ENCODE measurements at regions not wholly inside any gene's neighbourhood (a gene's known extent, or its start where the extent isn't known, plus 50 kb on each side); places are given as distances from the start of the nearest gene placed in this dataset.

DNA sequence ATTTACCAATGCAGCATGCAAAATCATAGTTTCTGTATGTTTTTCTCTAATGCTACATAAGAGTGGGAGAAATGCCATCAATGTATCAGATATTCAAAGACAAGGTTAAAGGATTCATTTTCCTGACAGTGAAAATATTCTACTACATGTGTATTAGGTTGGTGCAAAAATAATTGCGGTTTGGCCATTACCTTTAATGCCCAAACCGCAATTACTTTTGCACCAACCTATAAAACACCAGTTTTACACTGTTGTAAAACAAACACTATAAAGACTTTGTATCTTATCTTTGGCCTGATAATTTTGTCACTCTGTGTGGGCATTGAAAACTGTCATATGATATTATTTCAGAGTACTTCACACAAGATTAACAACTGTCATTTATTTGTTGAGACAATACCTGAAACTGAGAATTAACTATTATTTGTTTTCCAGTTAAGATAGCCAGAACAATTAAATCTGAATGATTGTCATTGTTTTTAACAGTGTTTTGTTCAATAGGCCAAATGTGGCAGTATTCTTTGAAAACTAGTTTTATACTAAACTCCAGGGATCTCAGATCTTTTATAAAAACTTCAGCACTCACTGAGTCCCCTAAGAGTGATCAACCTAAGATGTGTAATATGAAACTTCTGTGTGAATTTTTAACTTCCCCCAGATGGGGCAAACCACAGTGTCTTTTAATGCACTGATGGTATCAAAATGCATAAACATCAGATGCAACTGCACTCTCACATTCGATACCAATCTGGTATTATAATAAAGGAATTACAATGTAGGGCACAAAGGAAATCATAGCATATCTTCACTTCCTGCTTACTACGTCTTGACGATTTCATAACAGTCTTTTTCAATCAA lies 53.8 kb upstream of the FBN2 start:
- no peak for DNase-seq (ENCODE audit: low spot score)

DNA sequence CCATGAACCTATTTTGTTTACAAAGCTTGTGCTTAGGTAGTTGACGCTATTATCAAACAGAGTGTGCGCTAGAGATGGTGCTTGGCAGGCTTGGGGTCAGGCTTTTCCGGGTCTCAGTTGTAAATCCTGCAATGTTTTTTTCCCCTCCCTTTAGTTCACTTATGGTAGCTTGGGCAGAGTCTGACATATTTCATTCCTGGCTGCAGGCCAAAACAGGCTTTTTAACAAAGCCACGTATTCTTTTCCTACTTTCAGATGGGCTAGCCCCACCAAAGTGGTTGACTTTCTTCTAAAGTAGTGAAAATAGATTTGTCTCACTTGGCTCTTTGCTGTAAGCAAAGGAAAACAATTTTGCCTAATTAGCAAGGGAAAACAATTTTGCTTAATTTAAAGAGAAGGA lies 58.0 kb upstream of the FBN2 start:
- DNase-seq (ENCODE audit: low spot score): no peak

DNA sequence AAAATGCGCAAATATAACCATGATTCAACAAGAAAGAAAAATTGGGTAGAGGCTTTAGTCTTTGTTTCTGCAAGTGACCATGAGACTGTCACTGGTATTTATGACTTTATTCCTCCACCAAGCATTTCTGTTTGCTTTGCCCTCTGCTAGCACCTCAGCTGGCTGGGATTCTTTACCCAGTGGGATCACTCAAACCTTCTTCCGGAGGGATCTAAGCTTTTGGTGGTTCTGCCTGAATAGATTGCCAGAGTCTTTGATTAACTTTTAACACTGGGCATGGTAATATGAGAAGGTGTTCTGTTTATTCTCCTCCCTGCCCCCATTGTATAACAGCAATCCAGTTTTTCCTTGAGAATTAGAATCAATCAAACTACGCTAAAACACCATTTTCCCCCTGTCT lies 59.1 kb upstream of the FBN2 start:
- no peak for DNase-seq (ENCODE audit: low spot score)

DNA sequence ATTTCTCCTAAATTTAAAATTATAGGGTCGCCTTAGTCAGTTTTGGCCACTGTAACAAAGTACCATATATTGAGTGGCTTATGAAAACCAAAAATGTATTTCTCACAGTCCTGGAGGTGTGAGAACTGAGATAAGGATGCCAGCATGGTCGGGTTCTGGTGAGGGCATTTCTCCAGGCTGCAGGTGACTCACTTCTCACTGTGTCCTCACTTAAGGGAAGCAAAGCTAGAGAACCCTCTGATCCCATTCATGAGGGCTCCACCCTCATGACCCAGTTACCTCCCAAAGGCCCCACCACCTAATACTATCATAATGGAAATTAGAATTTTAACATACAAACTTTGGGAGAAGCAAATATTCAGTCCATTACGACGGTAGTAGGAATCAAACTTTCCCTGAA lies 75.1 kb upstream of the FBN2 start:
- DNase-seq (ENCODE audit: low spot score): no peak

DNA sequence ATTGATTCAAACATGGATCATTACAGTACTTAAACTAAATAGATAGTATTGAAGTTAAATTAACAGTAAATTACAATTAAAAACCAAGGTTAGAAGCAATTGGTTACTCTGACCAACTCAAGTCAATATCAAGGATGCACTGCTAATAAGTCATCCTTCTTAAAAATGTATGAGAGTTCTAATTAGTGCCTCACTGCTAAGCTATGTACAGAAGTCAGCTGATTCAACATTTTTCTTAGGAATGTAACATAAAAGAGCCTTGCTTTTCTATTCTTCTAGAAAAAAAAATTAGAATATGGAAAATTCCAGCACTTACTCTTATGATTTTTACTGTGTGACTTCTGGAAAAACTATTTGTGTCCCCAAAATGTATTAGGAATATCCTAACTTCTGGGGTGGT lies 75.7 kb upstream of the FBN2 start:
- DNase-seq (ENCODE audit: low spot score): no peak

DNA sequence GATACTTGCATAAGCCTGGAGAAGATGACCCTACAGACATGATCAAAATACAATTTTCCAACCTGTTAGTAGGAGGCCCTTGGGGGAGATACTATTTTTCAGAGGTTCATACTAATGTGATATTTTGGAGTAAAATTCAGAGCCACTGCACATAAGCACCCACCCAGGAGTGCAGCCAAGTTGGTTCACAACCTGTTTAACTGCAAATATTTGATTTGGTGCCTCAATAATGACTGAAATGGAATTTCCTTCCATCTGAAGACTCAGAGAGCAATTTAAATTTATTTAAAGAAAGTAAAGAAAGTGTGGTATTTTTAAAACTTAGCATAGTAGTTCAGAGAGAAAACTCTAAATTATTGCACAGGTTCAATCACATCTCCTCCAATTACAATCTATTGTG lies 77.5 kb upstream of the FBN2 start:
- no peak for DNase-seq (ENCODE audit: low spot score)

DNA sequence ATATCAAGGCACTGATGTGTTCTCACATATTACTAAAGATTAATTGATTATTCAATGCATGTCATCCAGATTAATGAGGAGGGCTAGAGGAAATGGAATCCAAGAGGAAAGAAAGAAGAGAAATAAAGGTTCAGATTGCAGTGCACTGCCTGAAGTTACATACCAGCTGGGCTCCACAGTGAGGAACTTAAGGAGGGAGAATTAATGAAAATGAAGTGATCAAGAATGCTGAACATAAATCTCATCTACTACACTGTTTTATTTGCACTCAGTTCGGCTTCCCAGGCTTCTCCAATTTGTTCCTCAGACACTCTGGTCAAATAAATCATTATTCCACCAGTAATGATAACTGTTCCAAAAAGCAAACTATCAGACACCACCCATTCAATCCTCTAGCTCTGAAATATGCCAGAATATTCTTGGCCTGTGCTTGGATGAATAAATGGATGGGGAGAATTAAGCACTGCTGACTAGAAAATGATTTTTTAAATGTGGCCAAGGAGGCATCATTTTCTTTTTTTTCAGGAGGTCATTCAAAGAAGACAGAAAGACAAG lies 88.6 kb upstream of the FBN2 start:
- DNase-seq (ENCODE audit: low spot score): no peak

DNA sequence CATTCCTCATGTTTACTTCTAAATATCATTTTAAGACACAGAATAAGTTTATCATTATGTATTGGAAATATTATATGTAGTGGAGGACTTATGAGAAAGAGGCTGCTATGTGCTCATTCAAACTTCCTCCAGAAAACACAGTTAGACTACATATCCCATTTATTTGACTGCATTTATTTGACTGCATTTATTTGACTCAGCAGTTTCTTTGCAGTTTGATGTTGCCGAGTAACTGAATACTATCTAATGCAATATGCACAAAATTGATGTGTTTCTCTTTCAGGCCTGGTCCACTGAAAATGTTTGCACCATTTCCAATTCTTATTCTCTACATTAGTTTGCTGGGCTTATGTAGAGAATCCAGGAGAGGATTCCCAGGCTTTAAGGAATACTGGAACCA lies 89.9 kb upstream of the FBN2 start:
- no peak for DNase-seq (ENCODE audit: low spot score)

DNA sequence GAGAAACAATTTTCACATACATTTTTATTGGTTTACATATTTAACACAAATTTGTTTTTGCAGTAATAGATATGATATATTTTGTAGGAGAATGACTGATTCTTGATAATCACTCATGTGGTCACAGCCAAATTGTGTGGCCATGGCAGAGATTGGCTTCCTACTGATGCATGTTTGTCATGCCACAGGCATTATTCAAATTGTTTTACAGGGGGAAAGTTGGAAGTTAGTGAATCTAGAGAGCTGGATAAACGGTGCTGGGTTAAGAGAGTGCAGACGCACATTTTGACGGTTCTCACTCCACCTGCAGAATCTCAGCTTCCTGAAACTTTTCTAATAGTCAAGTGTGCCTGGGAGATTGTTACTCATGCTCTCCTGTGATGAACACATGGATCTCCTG lies 91.1 kb upstream of the FBN2 start:
- no peak for DNase-seq (ENCODE audit: low spot score)

DNA sequence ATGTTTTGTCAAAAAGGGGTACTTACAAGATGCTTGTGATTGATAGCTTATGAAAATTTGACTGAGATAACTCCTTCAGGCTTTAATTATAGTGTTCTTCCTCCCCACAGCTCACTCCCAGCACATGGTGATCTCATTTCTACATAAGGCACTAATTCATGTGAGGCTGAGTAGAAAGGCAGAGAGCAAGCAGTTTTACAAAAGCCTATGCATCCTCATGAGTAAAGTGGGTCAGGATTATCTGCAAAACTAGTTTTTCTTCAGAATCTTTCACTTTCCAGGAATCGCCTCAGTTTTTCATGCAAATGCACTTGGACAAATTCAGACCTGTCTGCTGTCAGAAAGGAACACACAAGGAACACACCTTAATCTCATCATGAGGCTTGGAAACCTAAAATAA lies 92.1 kb upstream of the FBN2 start:
- DNase-seq (ENCODE audit: low spot score): no peak

DNA sequence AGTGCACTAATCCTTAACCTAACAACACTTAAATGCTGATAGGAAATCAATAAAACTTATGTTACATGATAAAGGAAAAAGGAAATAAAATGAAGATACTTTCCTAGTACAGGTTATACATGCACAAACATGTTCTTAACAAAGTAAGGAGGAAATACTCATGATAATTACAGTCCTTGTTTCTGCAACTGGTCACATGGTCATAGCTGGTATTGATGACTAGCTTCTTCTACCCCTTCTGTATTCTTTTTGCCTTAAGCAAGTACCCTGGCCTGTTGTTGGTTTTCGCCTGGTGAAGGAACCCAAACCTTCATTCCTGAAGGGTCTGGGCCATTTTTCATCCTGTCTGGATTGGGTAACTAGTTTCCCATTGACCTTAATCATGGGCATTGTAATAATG lies 93.7 kb upstream of the FBN2 start:
- no peak for DNase-seq (ENCODE audit: low spot score)

DNA sequence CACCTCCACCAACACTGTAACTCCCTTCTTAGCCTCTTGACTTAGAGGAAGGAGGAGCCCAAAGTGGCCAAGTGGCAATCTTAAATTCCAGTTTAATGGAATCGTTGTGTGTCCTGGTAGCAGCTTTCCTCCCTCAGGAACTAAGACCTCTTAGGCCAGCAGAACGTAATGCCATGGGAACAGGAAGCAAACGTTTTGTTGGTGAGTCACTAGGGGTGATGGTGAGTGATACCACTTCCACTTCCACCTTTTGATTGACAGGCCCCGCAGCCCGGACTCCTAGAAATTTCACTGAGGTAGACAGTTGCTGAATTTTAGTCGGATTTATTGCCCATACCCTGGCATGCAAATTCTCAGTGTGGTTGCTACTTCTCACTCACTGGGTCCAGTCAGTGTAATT lies 94.2 kb upstream of the FBN2 start:
- DNase-seq (ENCODE audit: low spot score): no peak

DNA sequence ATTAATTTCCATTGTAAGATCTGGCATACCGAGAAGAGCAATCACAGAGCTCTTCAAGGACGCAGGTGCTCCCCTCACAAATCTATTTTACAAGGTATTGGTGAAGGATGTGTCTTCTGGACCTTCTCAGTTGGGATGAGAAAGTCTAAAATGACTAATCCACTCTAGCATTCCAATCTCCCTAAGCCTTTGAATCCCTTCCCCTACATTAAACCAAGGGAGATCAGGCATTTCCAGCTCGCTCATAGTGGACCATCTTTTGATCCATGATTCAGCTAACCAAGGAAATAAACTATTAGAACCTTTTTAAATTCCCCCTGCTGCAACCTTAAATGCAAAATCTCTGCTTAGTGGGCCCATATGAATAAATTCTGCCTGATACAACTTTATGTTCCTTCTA lies 95.9 kb upstream of the FBN2 start:
- DNase-seq (ENCODE audit: low spot score): no peak

DNA sequence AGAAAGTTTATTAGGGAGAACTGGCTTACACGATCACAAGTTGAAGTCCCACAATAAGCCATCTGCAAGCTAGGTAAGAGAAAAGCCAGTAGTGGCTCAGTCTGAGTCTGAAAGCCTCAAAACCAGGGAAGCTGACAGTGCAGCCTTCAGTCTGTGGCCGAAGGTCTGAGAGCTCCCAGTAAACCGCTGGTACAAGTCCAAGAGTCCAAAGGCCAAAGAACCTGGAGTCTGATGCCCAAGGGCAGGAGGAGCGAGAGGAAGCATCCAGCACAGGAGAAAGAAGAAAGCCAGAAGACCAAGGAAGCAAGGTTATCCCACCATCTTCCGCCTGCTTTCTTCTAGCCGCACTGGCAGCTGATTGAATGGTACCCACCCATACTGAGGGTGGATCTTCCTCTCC lies 97.3 kb upstream of the FBN2 start:
- DNase-seq (ENCODE audit: low spot score): no peak

DNA sequence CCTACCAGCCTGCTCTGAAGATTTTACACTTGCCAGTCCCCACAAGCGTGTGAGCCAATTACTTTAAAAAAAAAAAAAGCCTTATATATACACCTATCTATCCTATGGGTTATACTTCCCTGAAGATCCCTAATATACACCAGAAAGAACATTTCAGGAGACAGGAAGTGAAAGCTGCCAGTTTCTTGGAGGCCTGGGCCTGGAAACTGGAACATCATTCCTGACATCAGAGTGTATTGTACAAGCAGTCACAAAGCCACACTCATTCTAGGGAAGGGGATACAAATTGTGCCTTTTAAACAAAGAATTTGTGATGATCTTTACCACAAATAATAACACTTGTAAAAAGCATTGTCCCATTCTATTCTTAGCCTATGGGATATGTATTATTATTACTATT lies 98.3 kb upstream of the FBN2 start:
- no peak for DNase-seq (ENCODE audit: low spot score)

DNA sequence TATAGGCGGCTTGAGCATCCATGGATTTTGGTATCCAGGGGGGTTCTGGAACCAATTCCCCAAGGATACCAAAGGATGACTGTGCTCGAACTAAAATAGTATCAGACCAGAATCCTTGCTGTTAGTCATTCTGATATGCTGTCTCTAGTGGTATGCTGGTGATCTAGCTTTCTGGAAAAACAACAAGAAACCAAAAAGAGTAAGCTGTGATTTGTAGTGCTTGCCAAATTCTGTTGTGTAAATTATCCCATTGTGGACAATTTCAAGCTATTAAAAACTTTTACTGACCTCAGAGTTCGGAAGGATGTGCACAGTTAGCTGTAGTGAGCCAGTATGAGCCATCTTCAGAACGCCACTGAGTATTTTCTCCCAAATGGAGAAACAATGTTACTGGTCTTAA lies 99.0 kb upstream of the FBN2 start:
- DNase-seq (ENCODE audit: low spot score): no peak

DNA sequence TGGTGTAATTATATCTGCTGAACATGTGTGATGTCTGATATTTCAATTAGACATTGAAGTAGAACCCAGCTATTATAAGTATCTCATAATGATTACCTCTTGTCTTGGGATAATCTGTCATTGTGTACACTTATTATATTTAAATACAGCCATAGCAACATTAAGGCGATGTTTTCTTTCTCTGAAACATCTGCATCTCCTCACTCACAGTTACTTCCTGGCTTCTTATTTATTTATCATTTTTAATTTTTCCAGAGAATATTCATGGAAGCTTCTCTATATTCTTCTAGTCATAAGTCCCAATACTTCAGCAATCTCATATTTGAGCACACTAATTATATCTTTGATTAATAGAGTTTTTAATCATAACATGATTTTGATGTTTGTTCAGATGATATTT lies 103.8 kb upstream of the FBN2 start:
- no peak for DNase-seq (ENCODE audit: low spot score)

DNA sequence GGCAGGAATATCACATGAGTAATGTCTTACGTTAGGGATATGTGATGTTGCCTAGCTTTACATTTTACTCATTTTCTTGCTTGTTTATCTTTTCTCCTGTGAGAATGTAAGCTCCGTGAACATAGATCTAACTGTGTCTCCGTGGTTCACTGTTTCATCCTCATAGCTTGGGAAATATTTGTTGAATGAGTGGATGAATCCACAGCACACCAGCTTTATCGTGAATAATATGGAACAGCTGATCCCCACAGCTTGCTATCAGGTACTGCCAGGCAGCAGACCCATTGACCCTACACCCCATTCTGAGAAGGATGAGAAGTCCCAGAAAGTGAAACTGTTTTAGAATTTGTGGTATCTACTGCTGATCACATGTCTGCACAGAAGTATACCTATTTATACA lies 106.8 kb upstream of the FBN2 start:
- DNase-seq (ENCODE audit: low spot score): no peak

DNA sequence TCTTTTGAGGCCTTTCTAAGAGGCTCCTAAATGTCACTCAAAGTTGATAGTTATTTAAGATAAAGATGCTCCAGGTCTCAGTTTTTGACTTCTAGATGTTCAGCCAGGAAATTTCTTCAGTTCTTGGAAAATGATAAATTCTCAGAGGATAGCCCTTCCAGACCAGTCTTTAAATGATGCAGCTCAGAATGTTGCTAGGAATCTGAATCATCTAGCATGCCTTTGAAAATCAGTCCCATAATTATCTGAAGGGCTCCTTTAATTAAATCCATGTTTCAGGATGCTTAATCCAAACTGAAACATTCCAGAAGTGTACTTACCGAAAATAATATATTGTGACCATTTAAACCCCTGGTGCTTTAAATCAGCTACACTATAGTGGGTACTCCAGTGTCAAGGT lies 107.5 kb upstream of the FBN2 start:
- DNase-seq (ENCODE audit: low spot score): no peak

DNA sequence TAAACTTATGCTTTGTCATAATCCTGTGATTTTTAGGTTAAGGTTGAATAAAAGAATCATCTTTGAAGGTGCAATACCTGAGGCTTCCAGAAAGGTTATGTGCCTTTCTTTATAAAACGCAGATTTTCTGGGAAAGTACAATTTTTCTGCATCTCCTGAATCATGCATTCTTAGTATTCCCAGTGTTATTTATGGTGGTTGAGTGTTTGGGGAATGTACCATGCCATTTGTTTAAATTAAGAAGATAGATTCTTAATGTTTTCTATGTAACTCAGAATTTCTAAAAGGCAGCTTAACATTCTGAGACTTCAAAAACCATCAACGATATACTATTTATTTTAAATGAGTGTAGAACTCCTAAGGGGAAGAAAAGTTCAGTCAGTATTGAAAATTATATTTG lies 108.1 kb upstream of the FBN2 start:
- DNase-seq (ENCODE audit: low spot score): no peak

DNA sequence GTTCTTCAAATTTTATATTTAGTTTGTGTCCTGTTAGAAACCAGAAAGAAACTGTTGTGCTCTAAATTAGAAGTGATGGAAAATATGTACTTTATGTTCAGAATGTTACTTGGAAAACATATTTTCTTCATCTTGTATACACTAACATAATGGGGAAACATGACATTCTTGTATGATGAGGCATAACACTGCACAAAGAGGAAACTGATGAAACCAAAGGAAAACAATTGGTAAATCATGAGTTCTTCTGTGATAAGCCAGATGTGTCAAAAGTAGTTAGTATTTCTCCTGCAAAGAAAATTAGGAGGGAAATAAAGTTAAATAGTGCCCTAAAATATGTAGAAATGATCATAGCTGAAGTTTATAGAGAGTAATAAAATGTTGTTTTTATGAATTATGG lies 111.1 kb upstream of the FBN2 start:
- no peak for DNase-seq (ENCODE audit: low spot score)

DNA sequence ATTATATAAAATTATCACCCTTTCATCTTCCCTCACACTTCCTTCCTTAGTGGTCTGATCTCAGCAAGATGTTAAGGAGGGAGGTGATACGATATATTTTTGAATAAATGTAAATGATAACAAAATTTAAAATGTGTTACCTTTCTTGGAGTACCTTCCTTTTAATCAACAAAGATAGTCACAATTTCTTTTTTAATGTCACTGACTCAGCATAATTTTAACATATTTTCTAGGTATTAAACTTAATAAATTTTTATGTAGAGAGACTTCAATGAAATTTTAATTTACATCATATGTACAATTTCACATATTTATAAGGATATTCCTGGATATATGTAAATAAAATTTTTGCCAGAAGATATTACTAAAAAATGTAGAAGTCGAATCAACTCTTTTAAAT lies 125.0 kb upstream of the FBN2 start:
- DNase-seq (ENCODE audit: low spot score): no peak

DNA sequence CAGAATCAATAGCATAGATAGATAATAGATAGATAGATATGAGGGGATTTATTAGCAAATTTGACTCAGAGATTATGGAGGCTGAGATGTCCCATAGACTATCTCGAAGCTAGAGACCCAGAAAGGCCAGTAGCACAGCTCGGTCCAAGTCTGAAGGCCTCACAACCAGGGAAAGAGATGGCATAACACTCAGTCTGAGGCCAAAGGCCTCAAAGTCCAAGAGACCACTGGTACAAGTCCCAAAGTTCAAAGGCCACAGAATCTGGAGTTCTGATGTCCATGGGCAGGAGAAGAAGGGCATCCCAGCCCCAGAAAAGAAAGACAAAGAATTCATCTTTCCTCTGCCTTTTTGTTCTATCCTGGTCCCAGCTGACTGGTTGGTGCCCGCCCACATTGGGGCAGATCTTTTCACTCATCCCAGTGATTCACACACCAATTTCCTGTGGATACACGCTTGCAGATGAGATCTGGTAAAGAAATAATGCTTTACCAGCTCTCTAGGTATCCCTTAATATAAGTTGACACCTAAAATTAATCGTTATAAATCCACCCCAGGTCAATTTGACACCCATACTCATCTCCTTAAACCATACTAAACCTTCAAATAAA lies 127.8 kb upstream of the FBN2 start:
- no peak for DNase-seq (ENCODE audit: low spot score)

Measured in SK-N-DZ (cell line).